T-helper 1 cell treated with Interleukin-12 subunit alpha and Interleukin-12 subunit beta and Interleukin-4 antibody, amounts not matched to agents 30 μg/mL and 1 μg/mL, for 36 hours (primary cell): ENCODE measurements at regions not wholly inside any gene's neighbourhood (a gene's known extent, or its start where the extent isn't known, plus 50 kb on each side); places are given as distances from the start of the nearest gene placed in this dataset.

Experiments
- H3K27ac Mint-ChIP-seq: one replicate; pipeline ENCODE4 v1.8.0; 2021; ENCODE audit warnings: mild to moderate bottlenecking, mixed read lengths
- H3K27me3 Mint-ChIP-seq: one replicate; pipeline ENCODE4 v1.8.0; 2021; ENCODE audit warnings: low read depth, mixed read lengths
- H3K36me3 Mint-ChIP-seq: one replicate; pipeline ENCODE4 v1.8.0; 2021; ENCODE audit warnings: low read depth, mixed read lengths
- H3K4me1 Mint-ChIP-seq: one replicate; pipeline ENCODE4 v1.8.0; 2021; ENCODE audit warnings: low read depth, mixed read lengths
- H3K4me3 Mint-ChIP-seq: one replicate; pipeline ENCODE4 v1.8.0; 2021; ENCODE audit warnings: mild to moderate bottlenecking, moderate library complexity, mixed read lengths
- H3K9me3 Mint-ChIP-seq: one replicate; pipeline ENCODE4 v1.8.0; 2021; ENCODE audit warnings: mixed read lengths

DNA sequence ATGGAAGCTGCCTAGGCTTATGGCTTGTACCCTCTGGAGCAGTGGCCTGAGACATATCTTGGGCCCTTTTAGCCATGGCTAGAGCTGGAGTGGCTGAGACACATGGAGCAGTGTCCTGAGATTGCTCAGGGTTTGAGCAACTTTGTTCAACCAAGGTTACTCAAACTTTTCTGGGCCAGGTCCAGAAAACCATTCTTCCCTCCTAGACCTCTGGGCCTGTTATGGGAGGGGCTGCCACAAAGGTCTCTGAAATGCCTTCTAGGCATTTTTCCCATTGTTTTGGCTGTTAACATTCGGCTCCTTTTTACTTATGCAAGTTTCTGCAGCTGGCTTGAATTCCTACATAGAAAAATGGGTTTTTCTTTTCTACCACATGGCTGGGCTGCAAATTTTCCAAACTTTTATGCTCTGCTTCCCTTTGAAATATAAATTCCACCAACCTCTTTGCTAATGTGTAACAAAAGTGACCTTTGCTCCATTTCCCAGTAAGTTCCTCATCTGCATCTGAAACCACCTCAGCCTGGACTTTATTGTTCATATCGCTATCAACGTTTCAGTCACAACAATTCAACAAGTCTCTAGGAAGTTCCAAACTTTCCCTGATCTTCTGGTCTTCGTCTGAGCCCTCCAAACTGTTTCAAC is 84.9 kb upstream of the MAP4K3 start:
- Mint-ChIP-seq H3K9me3 (peaks cover 13% of the 10 kb centered on the region), H3K27me3 (no peaks in the 10 kb centered on the region), H3K4me1 (no peaks in the 10 kb centered on the region), H3K27ac (no peak overlapping the region), H3K4me3 (no peak overlapping the region), H3K36me3 (peaks cover 2% of the 10 kb centered on the region)

DNA sequence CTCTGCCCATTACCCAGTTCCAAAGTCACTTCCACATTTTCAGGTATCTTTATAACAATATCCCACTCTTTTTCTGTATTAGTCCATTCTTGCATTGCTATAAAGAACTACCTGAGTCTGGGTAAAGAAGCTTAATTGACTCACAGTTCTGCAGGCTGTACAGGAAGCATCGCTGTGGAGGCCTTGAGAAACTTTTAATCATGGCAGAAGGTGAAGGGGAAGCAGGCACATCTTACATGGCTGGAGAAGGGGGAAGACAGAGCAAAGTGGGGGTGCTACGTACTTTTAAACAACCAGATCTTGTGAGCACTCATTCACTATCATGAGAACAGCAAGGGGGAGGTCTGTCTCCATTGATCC is 85.4 kb upstream of the MAP4K3 start:
- H3K27me3 Mint-ChIP-seq, result no peaks in the 10 kb centered on the region
- H3K36me3 Mint-ChIP-seq, result peaks cover 2% of the 10 kb centered on the region
- H3K4me1 Mint-ChIP-seq, result no peaks in the 10 kb centered on the region
- no peak overlapping the region for H3K27ac Mint-ChIP-seq
- H3K4me3 Mint-ChIP-seq, result no peak overlapping the region
- H3K9me3 Mint-ChIP-seq, result peaks cover 13% of the 10 kb centered on the region

DNA sequence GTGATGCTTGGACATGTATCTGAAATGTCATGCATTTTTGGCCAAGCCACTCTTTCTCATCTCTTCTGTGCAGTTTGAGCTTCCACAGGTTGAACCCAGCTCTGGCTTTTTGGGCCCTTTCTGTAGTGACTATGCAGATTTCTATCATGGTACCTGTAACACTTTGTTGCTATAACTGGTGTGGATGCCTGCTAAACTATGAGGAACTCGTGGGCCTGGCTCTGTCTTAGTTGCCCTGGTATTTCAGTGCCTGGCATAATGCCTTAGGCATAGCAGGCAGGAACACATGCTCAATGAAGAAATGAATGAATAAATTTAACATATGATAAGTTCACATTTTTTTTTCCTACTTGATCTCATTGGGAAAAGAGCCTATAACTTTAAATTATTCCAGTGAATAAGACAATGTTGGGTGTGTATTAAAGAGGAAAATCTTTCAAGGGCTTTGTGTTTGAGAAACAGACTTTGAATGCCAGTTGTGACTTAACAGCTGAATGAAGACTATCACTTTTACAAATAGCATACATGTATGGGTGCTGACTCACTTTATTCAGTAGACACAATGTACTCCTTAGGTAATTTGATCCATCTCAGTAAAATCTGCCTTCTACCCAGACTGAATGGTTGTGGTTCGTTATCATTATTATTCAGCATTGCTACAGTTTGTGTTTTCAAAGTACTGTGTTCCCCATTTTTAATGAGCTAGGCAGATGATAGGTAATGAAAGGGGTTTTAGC is 86.4 kb upstream of the MAP4K3 start:
- no peak overlapping the region for H3K27ac Mint-ChIP-seq
- no peaks in the 10 kb centered on the region for H3K4me1 Mint-ChIP-seq
- peaks cover 13% of the 10 kb centered on the region for H3K9me3 Mint-ChIP-seq
- peaks cover 2% of the 10 kb centered on the region for H3K36me3 Mint-ChIP-seq
- no peaks in the 10 kb centered on the region for H3K27me3 Mint-ChIP-seq
- H3K4me3 Mint-ChIP-seq, result no peak overlapping the region

DNA sequence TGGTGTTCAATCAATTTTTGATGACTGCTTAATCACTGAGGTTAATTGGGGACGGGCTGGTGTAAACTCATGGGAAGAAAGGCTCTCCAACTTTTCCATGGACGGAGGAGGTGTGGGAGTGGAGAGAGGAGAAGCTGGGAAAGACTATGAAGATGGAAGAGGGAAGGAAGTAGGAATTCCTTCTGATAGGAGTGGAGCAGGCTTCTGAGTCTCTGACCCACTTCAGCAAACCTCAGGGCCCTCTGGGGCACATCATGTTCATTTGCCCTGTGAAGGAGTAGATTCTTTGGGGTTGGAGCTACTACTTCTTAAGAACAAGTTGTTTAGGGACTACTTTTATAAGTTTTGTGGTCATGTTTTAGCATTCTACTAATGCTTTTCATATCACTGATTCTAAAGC is 87.0 kb upstream of the MAP4K3 start:
- peaks cover 13% of the 10 kb centered on the region for H3K9me3 Mint-ChIP-seq
- H3K36me3 Mint-ChIP-seq, result peaks cover 2% of the 10 kb centered on the region
- no peaks in the 10 kb centered on the region for H3K27me3 Mint-ChIP-seq
- H3K4me3 Mint-ChIP-seq, result no peak overlapping the region
- no peaks in the 10 kb centered on the region for H3K4me1 Mint-ChIP-seq
- H3K27ac Mint-ChIP-seq, result no peak overlapping the region

DNA sequence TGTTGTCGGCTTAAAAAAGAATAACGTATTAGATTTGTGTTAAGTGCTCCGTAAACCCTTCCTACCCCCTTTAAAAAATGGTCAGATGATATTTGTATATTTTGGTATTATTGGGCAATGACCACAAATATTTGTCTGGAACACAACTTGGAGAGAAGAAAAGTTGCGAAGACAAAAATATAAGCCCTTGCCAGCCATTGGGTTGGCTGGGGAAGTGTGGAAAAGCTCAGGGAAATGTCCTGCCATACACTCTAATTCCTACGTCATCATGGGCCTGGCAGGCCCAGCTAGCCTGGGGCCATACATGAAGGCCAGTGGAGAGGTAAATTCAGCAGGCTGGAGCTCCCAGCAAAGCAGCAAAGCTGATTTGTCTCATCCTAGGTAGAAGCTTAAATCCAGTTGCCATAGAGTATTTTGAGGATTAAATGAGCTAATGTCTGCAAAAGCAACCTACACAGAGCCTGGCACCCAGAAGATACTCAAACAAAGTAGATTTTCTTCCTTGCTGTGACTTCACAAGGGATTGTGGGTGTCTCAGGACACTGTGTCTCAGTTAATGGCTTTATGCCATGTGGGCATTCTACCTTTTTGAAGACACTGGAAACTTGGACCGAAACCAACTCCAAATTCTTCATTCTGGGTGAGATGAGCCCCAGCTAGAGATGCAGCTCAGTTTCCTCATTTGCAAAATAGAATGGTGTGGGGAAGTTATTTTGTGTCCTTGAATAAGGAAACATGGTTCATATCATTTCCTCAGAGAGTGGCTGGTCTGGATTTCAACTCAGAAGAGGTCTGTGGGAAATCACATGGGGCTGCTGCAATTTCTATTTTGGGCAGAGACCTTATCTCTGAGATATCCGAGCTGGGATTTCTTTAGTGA is 87.9 kb upstream of the MAP4K3 start:
- Mint-ChIP-seq H3K9me3 (peaks cover 13% of the 10 kb centered on the region), H3K27me3 (no peaks in the 10 kb centered on the region), H3K27ac (no peak overlapping the region), H3K4me1 (no peaks in the 10 kb centered on the region), H3K36me3 (peaks cover 2% of the 10 kb centered on the region), H3K4me3 (no peak overlapping the region)

DNA sequence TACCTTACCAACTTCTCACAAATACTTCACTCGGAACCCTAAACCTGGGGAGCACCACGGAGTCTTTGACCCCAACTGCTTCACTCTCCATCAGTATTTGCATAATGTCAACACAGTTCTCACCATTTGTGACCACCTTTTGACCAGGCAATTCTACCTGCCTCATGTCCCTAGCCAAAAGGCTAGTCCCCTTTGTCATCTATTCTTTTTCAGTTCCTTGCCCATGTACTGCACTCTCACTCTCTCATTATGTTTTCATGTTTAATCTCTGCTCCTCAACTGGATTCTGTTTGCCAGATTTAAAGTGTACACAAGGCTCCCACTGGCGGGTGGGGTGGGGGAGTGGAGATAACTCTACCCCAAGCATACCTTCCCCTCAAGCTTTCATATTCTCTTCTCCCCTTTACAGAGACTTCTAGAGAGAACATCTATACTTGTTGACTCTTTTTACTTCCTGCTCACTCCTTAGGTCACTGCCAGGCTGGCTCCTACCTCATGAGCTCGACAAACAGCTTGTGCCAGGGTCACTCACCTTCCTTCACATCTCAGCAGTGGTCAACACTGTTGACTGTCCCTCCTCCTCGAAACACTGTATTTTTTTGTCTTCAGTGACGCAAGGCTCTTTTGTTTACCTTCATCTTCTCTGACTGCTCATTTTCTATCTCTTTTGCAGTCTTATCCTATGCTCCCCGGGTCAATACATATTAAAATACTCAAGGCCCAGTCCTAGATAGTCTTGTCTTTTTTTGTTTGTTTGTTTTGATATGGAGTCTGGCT is 88.7 kb upstream of the MAP4K3 start:
- peaks cover 13% of the 10 kb centered on the region for H3K9me3 Mint-ChIP-seq
- H3K4me3 Mint-ChIP-seq, result no peak overlapping the region
- H3K27me3 Mint-ChIP-seq, result no peaks in the 10 kb centered on the region
- H3K4me1 Mint-ChIP-seq, result no peaks in the 10 kb centered on the region
- peaks cover 2% of the 10 kb centered on the region for H3K36me3 Mint-ChIP-seq
- no peak overlapping the region for H3K27ac Mint-ChIP-seq

DNA sequence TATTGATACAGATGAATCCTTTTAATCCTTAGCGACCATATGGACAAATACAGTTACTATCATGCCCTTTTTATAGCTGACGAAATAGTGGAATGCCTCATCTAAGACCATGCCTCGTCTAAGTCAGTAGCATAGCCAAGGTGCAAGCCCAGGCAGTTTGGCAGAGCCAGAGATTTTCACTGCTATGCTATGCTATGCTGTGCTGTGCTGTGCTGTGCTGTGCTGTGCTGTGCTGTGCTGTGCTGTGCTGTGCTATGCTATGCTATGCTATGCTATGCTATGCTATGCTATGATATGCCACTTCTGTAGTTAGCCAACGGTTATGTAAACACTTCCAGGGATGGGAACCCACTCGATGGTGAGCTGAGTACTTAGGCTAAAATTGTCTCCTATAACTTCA is 91.6 kb upstream of the MAP4K3 start:
- H3K9me3 Mint-ChIP-seq, result peaks cover 4% of the 10 kb centered on the region
- H3K4me3 Mint-ChIP-seq, result no peak overlapping the region
- H3K27ac Mint-ChIP-seq, result no peak overlapping the region
- no peaks in the 10 kb centered on the region for H3K4me1 Mint-ChIP-seq
- no peaks in the 10 kb centered on the region for H3K36me3 Mint-ChIP-seq
- H3K27me3 Mint-ChIP-seq, result no peaks in the 10 kb centered on the region

DNA sequence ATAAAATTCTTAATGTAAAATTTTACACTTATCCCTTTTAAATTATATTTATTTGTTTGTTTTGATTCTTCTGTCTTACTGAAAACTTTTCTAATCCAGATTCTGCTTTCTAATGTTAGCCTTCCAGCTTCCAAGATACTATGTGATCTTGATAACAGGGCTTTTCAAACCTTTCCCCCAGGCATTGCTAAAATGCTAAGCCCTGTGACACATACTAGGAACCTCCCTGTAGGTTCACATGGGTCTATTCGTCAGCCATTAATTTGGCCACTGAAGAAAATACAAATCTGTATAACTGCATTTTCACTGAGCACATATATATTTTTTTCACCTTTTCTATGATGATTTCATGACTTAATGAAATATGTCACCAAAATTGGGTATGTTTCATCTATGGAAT is 92.8 kb upstream of the MAP4K3 start:
- Mint-ChIP-seq H3K36me3 (no peaks in the 10 kb centered on the region), H3K9me3 (no peaks in the 10 kb centered on the region), H3K27me3 (peaks cover 3% of the 10 kb centered on the region), H3K4me1 (no peaks in the 10 kb centered on the region), H3K4me3 (no peak overlapping the region), H3K27ac (no peak overlapping the region)

DNA sequence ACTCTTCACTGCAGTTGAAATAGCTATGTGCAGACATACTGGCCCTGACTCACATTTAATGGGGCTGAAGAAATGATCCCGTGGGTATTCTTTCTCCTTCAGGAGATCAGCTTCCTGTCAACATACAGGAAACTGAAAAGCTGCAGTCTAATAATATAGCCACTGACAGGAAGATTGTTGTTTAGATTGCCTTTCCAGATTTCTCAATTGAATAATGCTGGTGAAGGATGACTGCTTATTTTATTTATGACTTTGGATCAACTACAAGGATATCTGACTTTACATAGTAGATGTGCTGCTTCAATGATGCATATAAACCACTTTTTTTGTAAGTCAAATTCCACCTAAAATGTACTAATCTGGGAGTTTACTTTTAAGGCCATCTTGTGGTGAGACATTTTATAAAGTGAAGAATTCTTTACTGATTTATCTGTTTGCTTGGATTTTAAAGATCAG is 93.4 kb upstream of the MAP4K3 start:
- Mint-ChIP-seq H3K9me3 (no peaks in the 10 kb centered on the region), H3K4me1 (no peaks in the 10 kb centered on the region), H3K36me3 (no peaks in the 10 kb centered on the region), H3K27me3 (peaks cover 5% of the 10 kb centered on the region), H3K27ac (no peak overlapping the region), H3K4me3 (no peak overlapping the region)

DNA sequence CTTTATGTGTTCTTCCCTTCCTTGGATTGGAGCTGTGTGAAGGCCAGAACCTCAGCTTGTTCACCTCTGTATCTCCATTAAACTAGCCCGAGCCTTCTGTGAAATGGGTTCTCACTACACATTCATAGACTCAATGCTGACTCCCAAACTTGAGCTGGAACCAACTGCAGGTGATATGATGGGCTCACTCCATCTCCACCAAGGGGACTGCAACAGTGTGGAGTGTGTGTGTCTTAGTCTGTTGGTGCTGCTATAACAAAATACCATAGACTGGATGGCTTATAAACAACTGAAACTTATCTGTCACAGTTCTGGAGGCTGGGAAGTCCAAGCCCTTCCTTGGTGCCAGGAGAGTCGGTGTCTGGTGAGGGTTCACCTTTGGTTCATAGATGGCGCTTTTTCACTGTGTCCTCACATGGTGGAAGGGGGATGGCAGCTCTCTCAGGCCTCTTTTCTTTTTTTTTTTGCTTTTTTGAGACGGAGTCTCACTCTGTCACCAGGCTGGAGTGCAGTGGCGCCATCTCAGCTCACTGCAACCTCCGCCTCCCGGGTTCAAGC is 94.2 kb upstream of the MAP4K3 start:
- Mint-ChIP-seq H3K4me1 (no peaks in the 10 kb centered on the region), H3K4me3 (no peak overlapping the region), H3K9me3 (no peaks in the 10 kb centered on the region), H3K27me3 (peaks cover 5% of the 10 kb centered on the region), H3K27ac (no peak overlapping the region), H3K36me3 (no peaks in the 10 kb centered on the region)

DNA sequence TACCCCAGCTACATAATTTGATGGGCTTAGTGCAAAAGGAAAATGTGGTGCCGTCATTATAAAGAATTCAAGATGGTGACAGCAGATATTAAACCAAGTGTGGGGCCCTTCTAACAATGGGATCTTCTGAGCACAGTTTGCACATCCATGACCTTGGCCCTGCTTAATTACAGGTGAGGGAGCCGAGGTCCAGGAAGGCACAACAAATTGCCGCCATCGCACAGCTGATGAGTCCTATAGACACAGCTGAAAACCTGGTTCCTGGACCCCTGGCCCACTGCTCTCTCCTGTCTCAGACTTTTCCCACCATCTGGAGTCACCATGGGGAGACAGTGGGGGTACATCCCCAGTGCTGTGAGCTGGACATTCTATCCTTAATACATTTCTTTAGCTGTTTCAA is 95.8 kb upstream of the MAP4K3 start:
- Mint-ChIP-seq H3K4me1 (no peaks in the 10 kb centered on the region), H3K36me3 (no peaks in the 10 kb centered on the region), H3K9me3 (peaks cover under 1% of the 10 kb centered on the region), H3K27me3 (peaks cover 5% of the 10 kb centered on the region), H3K4me3 (no peak overlapping the region), H3K27ac (no peak overlapping the region)

DNA sequence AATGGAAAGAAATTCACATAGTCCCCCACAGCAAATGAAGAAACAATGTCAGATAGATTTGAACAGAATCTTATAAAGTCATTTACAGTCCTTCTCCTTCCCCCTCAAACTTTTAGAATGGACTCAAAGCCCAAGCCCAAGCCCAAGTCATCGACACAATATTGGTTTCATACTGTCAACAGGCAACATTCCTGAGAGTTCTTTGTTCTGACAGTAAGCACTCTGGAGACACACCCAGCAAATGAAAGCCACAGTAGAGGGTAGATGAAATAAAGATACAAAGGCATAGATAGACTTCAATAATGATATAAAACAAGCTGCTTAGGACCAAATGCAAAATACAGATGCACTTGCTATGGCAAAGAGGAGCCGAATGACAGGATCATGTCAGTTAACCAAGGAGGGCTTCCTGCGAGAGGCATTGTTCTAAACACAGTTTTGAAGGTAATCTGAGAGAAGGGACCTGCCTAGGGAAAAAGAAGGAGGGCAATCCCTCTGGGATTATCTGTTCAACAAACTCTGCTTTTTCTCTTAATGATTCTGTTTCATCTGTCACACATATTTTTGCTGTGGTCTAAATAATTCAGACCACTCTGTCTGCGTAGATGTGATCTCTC is 97.1 kb upstream of the MAP4K3 start:
- Mint-ChIP-seq H3K27me3 (peaks cover 5% of the 10 kb centered on the region), H3K4me1 (no peaks in the 10 kb centered on the region), H3K4me3 (no peak overlapping the region), H3K36me3 (peaks cover 2% of the 10 kb centered on the region), H3K27ac (no peak overlapping the region), H3K9me3 (peaks cover 3% of the 10 kb centered on the region)

DNA sequence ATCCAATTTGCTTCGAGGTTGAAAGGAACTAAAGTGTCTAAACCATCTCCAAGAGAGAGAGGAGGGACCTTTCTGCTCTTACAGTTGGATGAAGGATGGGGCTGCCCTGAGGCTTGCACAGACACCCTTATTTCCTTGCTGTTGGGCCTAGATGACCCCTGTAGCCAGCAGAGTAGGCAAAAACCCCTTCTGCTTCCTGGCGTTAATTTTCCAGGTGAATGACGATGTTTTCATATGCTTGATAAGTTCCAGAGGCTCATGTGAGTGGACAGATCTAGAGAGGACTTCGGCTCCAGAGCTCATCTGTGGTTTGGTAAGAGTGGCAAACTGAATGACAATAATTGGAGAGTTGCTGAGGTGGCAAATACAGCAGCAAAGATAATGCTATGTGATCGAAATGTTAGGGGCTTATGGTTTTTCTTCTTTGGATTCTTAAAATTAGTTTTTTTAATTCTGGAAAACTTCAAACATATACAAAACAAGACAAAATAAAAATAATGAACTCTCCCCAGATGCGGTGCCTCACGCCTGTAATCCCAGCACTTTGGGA is 98.6 kb upstream of the MAP4K3 start:
- no peak overlapping the region for H3K4me3 Mint-ChIP-seq
- peaks cover 2% of the 10 kb centered on the region for H3K36me3 Mint-ChIP-seq
- peaks cover 5% of the 10 kb centered on the region for H3K27me3 Mint-ChIP-seq
- H3K27ac Mint-ChIP-seq, result no peak overlapping the region
- H3K4me1 Mint-ChIP-seq, result no peaks in the 10 kb centered on the region
- peaks cover 3% of the 10 kb centered on the region for H3K9me3 Mint-ChIP-seq
